HG02981 (cell line): ENCODE measurements at regions not wholly inside any gene's neighbourhood (a gene's known extent, or its start where the extent isn't known, plus 50 kb on each side); places are given as distances from the start of the nearest gene placed in this dataset.

Source experiments
- ATAC-seq: cut with Tn5 transposase; IDR thresholded peaks from one replicate; pipeline ENCODE4 v1.9.1; 2021; ENCODE audit warnings: mild to moderate bottlenecking, moderate library complexity; ENCODE audit not compliant: unreplicated experiment

GRCh38 chr1:114342376-114342775 lies 168.6 kb downstream of the TRIM33 start:
- no peak for ATAC-seq

- ATAC-seq = no peak
Measured at GRCh38 chr1:114341856-114342255, 169.1 kb downstream of the TRIM33 start.

- ATAC-seq = no peak
Measured at GRCh38 chr1:114341299-114341698, 169.7 kb downstream of the TRIM33 start.

GRCh38 chr1:114340892-114341291 lies 170.1 kb downstream of the TRIM33 start:
- ATAC-seq = no peak

GRCh38 chr1:114339379-114339778 lies 171.6 kb downstream of the TRIM33 start:
- ATAC-seq = no peak

GRCh38 chr1:114338191-114338890 lies 172.7 kb downstream of the TRIM33 start:
- ATAC-seq = no peak

- no peak for ATAC-seq
Measured at GRCh38 chr1:114337417-114337816, 173.6 kb downstream of the TRIM33 start.

- no peak for ATAC-seq
Measured at GRCh38 chr1:114336360-114336759, 174.6 kb downstream of the TRIM33 start.

GRCh38 chr1:114335273-114335672 lies 175.7 kb downstream of the TRIM33 start:
- ATAC-seq = no peak

GRCh38 chr1:114334297-114334696 lies 176.7 kb downstream of the TRIM33 start:
- no peak for ATAC-seq

GRCh38 chr1:114333690-114334089 lies 177.3 kb downstream of the TRIM33 start:
- ATAC-seq = no peak

- no peak for ATAC-seq
Measured at GRCh38 chr1:114331936-114332335, 178.3 kb upstream of the SYT6 start.

GRCh38 chr1:114330451-114330983 lies 176.8 kb upstream of the SYT6 start:
- ATAC-seq = no peak

- no peak for ATAC-seq
Measured at GRCh38 chr1:114328361-114328904, 174.8 kb upstream of the SYT6 start.

GRCh38 chr1:114324662-114324965 lies 170.9 kb upstream of the SYT6 start:
- no peak for ATAC-seq

- no peak for ATAC-seq
Measured at GRCh38 chr1:114323959-114324661, 170.4 kb upstream of the SYT6 start.

- ATAC-seq = no peak
Measured at GRCh38 chr1:114322734-114323133, 169.1 kb upstream of the SYT6 start.

- no peak for ATAC-seq
Measured at GRCh38 chr1:114322207-114322606, 168.5 kb upstream of the SYT6 start.

GRCh38 chr1:114320586-114320985 lies 166.9 kb upstream of the SYT6 start:
- ATAC-seq = no peak

GRCh38 chr1:114319418-114319817 lies 165.7 kb upstream of the SYT6 start:
- no peak for ATAC-seq

- no peak for ATAC-seq
Measured at GRCh38 chr1:114318961-114319360, 165.3 kb upstream of the SYT6 start.

GRCh38 chr1:114316204-114316603 lies 162.5 kb upstream of the SYT6 start:
- ATAC-seq = no peak
